NK-92 treated with Interleukin-12 subunit alpha and Interleukin-12 subunit beta, amount 100 ng/mL, for 24 hours (cell line): ENCODE measurements at regions not wholly inside any gene's neighbourhood (a gene's known extent, or its start where the extent isn't known, plus 50 kb on each side); places are given as distances from the start of the nearest gene placed in this dataset.
"Not testable (repeated sequence)": the region's sequence is repeated elsewhere in the genome, so short reads cannot be mapped to it uniquely, and the experiment has no call there.

Experiments
- DNase-seq: peaks from one replicate; lab custom pipeline; 2025; lab: John Stamatoyannopoulos, UW

DNA sequence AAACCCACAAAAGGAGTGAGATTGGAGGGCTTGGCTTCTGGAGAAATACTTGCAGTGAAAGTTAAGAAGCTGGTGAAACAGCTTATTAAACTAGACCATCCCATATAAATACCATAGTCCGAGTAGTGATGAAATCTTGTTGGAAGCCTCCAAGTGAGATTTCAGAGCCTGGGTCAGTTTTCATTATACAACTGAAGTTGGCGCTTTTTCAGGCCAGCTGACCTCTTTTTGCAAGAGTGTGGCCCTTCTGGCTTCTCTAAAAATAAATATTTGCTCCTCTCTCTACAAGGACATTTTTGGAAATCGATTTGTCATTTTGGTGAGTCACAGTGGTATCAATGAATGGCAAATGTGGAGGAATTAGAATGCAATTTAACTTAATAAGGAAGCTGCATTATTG, 51.2 kb upstream of the THRB start:
- no peak for DNase-seq

DNA sequence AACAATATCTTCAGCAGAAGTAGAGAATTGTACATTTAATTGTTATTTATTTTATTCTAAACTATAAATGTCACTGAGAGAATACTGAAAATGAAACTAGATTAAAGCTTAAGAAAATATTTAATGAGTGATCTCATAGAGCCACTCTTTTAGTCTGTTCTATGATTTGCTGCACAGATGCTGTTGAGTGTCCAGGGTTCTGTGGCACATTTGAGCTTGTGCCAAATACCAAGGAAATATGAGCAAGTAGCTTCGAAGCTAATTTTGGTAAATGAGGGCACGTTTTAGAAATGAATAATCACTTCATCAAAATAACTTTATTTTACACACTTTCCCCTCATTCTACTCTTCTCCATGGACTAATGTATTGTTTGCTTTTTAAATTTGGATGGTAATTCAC, 53.6 kb upstream of the THRB start:
- no peak for DNase-seq

DNA sequence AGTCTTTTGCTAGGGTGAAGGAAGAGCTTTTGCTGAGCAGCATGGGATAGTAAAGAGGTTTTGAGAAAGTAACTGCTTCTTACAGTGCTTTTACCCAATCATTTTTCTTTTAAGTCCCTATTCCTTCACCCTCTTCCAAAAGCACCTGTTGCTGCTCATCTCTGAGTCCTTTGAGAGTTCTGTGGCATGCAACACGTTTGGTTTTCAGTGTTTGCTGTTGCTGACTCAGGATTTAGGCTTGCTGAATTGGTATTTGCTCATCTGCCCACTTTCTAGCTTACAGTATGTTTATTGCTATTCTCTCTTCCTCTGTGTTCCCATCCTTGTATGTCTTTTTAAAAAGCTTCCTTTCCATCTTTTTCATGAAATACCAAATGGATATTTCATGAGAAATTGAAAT, 55.9 kb upstream of the THRB start:
- DNase-seq: no peak

DNA sequence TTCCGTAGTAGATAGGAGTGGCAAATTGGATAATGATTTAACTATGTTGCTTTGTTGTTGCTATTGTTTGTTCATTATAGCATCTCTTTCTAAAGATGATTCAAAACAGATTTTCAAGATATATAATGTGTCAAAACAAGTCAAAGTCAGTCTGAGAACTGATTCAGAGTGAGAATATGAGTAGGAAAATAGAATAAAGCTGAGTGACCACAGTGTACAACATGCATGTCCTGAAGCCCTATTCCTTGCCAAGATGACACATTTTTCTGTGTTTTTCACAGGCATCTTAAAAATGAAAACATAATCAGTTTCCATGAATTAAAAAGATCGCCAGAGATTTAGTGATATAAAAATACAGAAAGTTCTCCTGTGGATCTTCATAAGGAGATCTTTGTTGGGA, 57.0 kb upstream of the THRB start:
- no peak for DNase-seq

DNA sequence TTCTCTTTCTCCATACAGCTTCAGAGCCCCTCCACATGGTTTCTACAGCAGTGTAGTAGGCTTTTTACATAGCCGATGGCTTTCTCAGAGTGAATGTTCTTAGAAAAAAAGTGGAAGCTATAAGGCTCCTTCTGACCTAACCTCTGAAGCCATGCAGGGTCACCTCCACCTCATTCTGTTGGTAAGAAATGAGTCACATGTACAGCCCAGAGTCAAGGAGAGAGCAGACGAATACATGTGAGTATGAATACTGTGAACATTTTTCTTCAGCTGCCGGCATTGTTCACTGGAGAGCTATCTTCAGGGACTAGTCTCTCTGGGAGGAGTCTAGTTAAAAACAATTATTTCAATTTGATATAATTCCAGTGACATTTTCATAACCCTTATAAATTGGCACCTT, 68.2 kb upstream of the THRB start:
- no peak for DNase-seq

DNA sequence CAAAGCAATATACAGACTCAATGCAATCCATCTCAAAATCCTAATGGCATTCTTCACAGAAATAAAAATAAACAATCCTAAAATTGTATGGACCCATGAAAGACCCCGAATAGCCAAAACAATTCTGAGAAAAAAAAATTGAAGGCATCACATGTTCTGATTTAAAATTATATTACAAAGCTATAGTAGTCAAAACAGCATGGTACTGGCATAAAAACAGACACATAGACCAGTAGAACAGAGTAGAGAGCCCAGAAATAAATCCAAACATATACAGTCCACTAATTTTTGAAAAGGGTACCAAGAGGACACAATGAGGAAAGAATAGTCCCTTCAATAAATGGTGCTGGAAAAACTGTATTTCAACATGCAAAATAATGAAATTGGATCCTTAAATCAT, 70.4 kb upstream of the THRB start:
- no peak for DNase-seq

DNA sequence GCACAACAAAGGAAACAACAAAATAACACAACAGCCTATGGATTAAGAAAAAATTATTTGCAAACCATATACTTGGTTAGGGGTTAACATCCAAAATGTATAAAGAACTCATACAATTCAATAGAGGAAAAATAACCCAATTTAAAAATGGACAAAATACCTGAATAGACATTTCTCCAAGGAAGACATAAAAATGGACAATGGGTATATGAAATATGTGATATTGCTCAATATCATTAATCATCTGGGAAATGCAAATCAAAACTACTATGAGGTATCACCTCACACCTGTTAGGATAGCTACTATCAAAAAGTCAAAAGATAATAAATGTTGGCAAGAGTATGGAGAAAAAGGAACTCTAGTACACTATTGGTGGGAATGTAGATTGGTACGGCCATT, 71.0 kb upstream of the THRB start:
- no peak for DNase-seq

DNA sequence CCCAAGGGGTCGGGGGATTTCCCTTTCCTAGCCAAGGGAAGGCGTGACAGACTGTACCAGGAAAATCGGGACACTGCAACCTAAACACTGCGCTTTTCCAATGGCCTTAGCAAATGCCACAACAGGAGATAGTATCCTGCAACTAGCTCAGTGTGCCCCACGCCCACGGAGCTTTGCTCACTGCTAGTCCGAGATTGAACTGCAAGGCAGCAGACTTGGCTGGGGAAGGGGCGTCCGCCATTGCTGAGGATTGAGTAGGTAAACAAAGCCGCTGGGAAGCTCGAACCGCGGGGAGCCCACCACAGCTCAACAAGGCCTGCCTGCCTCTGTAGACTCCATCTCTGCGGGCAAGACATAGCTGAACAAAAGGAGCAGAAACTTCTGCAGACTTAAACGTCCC, 72.3 kb upstream of the THRB start:
- DNase-seq: no peak

DNA sequence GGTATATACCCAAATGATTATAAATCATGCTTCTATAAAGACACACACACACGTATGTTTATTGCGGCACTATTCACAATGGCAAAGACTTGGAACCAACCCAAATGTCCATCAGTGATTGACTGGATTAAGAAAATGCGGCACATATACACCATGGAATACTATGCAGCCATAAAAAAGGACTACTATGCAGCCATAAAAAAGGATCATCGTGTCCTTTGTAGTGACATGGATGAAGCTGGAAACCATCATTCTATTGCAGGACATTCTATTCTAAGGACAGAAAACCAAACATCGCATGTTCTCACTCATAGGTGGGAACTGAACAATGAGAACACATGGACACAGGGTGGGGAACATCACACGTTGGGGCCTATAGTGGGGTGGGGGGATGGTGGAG, 77.8 kb upstream of the THRB start:
- DNase-seq: not testable (repeated sequence)

DNA sequence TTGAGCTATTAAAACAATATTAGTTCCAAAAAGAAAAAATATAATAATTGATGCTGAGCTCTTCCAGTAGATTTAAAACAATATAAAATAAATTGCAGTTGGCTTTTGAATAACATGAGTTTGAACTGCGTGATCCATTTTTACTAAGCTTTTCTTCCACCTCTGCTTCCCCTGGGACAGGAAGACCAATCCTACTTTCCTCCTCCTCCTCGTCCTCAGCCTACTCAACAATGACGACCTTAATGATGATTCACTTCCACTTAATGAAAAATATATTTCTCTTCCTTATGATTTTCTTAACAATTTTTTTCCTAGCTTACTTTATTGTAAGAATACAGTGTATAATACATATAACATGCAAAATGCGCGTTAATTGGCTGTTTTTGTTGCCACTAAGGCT, 78.9 kb upstream of the THRB start:
- DNase-seq: no peak

DNA sequence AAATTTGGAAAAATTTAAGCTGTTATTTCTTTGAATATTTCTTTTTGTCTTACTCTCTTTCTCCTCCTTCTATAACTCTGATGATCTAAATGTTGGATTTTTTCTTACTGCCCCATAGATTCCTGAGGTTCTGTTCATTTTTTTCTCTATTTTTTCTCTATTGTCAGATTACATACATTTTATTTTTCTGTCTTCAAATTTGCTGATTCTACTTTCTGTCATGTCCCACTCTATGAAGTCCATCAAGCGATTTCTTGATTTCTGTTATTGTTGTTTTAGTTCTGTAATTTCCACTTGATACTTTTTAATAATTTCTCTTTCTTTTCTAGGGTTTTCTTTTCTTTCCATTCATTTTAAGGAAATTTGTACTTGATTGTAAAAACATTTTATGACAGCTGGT, 83.7 kb upstream of the THRB start:
- no peak for DNase-seq

DNA sequence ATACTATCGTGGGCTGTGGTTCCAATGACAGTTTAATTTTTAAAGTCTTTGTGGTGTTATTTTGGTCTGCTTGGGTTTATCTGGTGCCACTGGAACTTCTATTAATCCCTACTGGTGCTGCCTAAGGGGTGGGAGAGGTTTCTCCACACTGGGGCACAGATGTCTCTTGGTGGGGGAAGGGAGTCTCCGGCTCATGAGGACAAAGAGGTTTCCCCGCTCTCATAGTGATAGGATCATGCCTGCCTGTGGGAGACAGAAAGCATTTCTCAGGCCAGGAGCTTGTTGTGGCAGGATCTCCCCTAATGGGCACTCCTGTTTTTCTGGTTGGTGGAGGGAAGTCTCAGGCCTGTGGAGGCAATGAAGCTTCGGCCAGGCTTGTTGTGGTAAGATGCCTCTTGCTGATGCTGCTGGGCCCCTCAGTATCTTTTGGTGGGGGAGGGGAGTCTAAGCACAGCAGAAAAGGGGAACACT, 84.3 kb upstream of the THRB start:
- no peak for DNase-seq

DNA sequence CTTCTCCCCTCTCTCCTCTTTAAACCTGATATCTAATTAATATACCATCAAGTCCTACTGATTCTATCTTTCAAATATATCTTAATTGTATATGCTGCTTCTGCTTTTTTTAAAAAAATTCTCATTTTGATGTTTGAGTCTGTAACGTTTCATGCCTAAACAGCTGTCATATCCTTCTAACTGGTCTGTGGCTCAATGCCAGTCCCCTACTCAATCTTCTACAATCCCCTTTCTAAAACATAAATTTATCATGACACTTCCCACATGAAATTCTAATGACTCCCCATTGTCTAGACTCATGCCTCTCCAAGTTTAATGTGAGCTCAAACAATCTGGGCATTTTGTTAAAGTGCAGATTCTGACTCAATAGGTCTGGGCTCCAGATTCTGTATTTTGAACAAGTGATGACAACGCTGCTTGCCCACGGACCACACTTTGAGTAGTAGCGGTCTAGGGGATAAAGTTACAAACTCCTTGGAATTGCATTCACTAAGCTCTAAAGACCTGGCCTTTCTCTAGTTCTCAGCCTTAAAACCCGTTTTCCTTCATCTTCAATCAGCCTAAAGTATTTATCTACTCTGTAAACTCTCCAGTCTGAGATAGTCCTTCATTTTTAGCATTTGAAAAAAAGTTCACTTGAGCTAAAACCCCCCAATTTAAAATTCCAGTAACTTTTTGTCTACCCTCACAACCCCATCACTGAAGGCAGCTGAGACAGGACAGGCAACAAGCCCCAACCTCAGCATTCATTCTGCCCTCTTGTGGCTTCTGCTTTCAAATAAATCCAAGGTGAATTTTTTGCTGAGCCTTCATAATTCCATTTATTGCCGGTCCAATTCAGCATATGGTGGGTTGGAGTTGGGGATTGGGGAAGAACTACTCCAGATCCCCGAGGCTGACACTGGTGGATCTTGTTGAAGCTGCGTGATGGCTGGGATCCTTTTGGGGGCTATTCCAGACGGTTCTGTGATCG, 88.1 kb upstream of the THRB start:
- DNase-seq: no peak

DNA sequence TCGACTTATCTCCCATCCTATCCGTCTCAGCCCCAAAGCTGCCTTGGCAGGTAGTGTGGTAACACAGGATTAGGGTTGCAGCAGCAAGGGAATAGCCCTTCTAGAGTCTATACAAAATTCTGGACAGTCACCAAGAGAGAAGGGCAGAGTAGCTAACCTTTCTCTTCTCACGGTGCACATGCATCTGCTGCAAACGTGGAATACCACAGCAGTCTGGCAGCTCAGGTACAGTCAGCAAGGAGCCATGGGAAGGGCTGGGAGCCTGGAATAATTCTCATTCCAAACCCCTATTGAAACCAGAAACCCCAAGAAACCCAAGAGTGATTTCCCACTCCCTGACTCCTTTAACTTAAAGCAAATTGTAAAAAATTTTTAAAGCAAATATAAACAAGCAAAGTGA, 92.3 kb upstream of the THRB start:
- DNase-seq: no peak

DNA sequence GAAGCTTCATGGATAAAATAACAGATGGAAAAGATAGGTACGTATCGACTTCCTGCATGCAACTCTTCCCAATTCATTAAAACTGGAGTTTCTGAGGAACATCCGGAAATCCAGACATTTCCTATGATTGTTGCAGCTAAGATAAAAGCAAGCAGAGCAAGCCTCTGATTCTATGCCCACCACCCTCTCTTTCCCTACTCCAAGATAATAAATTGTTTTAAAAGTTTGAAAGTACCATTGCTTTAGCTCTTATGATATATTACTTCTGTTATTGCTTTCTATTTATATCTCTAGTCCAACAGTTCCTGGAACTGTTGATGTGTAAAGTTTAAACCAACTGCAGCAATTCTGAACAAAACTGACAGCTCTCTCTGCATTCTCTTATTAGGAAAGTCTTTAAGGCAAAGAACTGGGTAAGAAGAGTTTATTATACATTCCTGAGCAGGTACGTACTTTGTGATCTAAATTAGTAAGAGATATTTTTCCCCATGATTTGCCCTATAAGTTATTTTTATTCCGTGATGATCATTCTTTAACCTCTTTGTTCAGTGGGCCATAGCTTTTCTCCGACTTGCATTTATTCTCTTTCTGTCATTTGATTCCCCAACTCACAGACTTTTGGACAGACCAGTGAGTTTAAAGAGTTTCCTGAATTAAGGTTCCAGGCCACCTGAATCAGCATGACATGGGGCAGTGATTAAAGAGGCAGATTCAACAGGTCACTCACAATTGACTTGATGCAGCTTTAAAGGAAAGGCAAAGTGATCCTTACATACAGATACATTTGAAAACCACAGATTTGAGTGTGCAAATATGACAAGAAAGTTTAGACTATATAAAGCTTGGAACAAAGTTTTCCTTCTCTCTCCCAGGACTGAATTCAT, 94.2 kb upstream of the THRB start:
- DNase-seq: no peak

DNA sequence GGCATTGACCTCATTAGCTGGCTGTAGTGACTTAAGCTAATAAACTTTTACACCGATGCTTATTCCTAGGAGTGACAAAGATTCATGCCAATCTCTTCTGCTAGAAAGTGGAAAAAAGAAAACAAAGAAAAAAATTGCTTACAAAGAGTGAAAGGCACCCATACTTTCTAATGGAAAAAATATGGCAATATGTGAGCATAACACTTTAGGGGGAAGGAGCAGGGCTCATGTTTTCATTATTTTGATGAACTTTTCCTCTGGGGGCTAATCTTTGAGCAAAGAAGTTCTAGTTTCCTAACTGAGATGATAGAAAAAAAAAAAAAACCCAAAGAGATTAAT, 94.8 kb upstream of the THRB start:
- DNase-seq: no peak

DNA sequence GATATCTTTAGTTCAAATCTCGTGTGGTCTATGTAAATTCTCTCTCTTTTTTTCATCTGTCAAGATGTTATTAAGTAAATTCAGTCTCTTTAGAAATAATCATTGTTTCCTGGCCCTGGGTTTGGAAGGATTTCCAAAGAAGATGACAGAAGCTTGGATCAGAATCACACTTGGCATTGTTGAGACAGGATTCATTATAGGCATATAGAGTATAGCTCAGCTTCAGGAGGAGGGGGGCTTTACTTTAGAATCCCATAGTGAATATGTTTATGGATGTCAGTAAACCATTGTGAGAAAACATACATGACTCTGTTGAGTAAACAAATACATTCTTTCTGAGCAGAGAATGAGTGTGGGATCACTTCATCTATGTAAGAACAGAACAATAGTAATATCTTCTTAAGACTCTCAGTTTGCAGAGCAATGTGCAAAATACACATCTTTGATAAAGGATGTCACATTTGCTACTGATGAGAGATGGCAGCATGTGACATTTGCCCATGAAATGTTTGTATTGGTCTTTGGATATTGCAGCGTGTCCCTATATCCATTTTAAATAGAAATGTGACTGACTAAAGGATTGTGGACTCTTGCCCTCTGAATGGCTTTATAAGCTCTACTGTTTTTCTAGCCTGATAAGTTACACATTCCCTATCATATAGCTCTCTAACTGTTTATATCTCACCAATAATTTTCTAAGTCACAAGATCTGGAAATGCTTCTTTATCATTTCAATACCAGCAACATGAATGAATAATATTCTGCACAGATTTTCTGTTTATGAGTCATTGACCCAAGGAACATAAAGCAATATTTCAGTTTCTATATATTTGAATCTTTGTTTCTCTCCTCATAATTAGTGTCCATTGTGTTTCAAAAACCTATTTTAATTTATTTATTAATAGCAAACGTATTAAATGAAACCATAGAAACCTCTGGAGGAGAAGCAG, 95.6 kb upstream of the THRB start:
- no peak for DNase-seq

DNA sequence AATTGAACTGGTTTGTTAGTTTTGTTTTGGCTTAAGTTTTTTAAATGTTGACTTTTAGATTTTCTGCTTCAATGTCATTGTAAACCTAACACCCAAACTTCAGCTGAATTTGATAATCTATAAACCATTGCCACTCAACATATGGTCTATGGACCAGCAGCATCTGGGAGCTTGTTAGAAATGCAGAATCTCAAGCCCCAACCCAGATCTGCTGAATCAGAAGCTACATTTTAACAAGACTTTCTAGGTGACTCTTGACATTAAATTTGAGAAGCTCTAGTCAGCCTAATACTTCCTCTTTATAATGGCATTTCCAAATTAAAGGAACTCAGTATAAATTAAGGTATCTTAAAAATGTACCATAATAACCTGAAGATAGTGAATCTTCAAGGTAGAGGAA, 96.5 kb upstream of the THRB start:
- no peak for DNase-seq

DNA sequence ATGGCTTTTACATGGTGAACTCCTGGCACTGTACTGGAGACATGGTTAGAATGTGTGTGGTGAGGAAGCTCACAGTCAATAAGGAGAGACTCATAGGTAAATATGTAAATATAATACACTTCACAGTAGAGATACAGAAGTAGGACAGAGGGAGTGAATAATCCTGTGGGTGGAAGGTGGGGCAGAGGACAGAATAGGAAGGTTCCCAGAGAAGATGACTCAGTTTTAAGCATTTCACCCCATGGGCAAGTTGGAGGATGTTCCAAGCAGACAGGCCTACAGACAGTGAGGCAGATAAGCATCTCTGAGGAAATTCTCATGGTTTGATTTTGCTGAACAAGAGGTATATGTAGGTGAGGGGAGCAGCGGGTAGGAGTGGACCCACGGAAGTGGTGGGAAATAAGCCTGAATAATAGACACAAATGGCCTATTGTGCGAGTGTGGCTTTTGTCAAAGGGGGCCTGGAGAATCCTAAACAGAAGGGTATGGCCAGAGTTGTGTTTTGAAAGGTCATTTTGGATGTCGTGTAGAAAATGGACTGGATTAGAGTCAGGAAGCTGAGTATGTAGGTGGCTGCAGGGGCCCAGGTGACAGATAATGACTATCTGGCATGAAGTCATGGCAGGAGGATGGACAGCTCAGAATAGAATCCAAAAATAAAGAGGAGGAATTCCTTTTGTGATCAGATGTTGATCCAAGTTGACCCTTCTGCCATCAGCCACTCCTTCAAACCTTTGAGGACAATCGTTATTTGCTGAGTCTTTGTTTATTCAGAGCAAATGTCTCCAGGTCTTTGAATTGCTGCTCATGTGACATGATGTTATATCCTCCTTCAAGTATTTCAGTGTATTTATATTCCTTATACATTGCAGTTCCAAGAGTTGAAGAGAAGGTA, 97.3 kb upstream of the THRB start:
- DNase-seq: no peak

DNA sequence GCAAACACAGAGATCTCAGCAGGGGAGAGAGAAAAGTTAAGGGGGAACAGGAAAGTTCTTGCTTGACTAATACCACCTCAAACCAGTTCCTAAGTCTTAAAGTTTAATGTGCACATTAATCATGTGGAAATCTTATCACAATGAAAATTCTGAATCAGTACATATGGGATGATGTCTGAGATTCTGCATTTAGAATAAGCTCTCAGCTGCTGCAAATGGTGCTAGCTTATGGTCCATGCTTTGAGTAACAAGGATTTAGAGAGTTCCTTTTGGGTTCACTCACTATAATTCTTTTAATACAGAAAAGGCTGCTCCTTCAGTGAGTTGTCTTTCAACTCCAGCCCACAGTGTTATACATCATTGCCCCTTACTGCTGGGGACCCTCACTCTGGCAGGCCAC, 99.5 kb upstream of the THRB start:
- no peak for DNase-seq

DNA sequence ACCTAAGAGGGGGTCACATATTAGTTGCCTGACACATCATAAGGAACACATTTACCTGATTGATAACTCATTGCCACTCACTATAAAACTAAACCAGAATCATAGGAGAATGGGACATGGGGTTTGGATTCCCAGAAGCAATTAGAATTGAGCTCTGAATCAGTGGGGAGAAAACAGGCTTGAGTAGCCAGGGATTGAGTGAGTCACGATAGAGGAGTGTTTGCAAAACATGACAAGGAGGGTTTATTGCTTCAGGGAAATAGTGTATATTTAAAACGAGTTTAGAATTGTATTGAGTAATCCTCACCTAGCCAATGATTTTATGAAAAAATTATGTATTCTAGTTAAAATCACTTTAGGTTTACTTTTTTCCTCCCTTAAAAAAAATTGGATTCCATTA, 101.1 kb upstream of the THRB start:
- DNase-seq: no peak
